Loucy (cell line): ENCODE measurements at regions not wholly inside any gene's neighbourhood (a gene's known extent, or its start where the extent isn't known, plus 50 kb on each side); places are given as distances from the start of the nearest gene placed in this dataset.

ENCODE experiments used
- CTCF ChIP-seq: fragments of 200-600 bp; sonication (generic); conservative IDR thresholded peaks from 2 replicates; pipeline ENCODE4 v1.5.1; 2014; ENCODE audit warnings: mild to moderate bottlenecking, antibody characterized with exemption, low read length
- EZH2phosphoT487 ChIP-seq: fragments of 200-600 bp; IDR thresholded peaks from 2 replicates; pipeline ENCODE4 v1.6.1; 2018; ENCODE audit warnings: antibody characterized with exemption, mild to moderate bottlenecking, moderate library complexity, borderline replicate concordance

- no peak for TF ChIP-seq CTCF
- no peak for TF ChIP-seq EZH2phosphoT487
Measured at GRCh38 chr7:33701927-33702326, 203.4 kb upstream of the BMPER start.
